Tibial nerve (tissue), 4 donors: ENCODE measurements at regions not wholly inside any gene's neighbourhood (a gene's known extent, or its start where the extent isn't known, plus 50 kb on each side); places are given as distances from the start of the nearest gene placed in this dataset.

Experiments used
- EP300 ChIP-seq, 2 donors: sonication (generic); formaldehyde crosslinking; IDR thresholded peaks; one replicate each; pipeline ENCODE4 v1.6.1; 2017; ENCODE audit warnings: antibody characterized with exemption in 2 of 2, mild to moderate bottlenecking in 1 of 2
- POLR2A ChIP-seq, 2 donors: fragments of 450-650 bp; IDR thresholded peaks; one replicate each; pipeline ENCODE4 v1.6.1; 2017; ENCODE audit warnings: antibody characterized with exemption in 2 of 2, mild to moderate bottlenecking in 2 of 2, moderate library complexity in 2 of 2
- TF ChIP-seq, protein P1 (sequence below), 5 experiments: fragments of 200-600 bp in 3 of 5; fragments of 450-650 bp in 2 of 5; sonication (generic) in 3 of 5; IDR thresholded peaks; one replicate each; pipeline ENCODE4 v1.5.1; 2016 to 2019; ENCODE audit warnings: antibody characterized with exemption in 5 of 5, mild to moderate bottlenecking in 3 of 5, moderate library complexity in 2 of 5

DNA sequence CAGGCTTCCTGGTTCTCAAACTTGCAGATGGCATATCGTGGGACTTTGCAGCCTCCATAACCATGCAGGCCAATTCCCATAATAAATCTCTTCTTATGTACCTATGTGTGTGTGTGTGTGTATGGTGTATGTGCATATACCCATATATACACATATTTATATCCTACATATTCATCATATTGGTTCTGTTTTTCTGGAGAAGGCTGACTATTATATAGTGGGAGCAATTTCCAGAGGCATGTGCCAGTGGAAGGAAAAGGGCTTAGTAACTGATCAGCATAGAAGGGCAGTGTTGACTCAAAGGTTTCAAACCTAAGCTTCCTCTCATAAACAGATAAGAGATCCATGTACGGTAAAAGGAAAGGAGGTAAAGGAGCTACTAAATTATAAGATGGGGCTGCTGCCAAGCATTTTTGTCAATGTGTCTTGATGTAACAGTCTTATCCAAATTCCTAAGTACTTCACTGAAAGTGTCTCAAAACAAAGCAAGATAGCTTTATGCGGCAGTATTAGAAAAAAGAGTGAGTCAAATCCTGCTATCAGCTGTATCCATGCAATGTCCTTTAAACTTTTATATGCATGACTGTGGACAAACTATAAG is 432.1 kb downstream of the TBC1D4 start:
- TF ChIP-seq POLR2A (IDR thresholded peaks at IDR 0.05) (no peak), EP300 (IDR thresholded peaks at IDR 0.05) (no peak)
- TF ChIP-seq, protein P1, sequence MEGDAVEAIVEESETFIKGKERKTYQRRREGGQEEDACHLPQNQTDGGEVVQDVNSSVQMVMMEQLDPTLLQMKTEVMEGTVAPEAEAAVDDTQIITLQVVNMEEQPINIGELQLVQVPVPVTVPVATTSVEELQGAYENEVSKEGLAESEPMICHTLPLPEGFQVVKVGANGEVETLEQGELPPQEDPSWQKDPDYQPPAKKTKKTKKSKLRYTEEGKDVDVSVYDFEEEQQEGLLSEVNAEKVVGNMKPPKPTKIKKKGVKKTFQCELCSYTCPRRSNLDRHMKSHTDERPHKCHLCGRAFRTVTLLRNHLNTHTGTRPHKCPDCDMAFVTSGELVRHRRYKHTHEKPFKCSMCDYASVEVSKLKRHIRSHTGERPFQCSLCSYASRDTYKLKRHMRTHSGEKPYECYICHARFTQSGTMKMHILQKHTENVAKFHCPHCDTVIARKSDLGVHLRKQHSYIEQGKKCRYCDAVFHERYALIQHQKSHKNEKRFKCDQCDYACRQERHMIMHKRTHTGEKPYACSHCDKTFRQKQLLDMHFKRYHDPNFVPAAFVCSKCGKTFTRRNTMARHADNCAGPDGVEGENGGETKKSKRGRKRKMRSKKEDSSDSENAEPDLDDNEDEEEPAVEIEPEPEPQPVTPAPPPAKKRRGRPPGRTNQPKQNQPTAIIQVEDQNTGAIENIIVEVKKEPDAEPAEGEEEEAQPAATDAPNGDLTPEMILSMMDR (IDR thresholded peaks at IDR 0.05): no peak
